C4-2B (cell line): ENCODE measurements at regions not wholly inside any gene's neighbourhood (a gene's known extent, or its start where the extent isn't known, plus 50 kb on each side); places are given as distances from the start of the nearest gene placed in this dataset.

Source experiments
- CTCF ChIP-seq: fragments of 450-650 bp; conservative IDR thresholded peaks from 2 replicates; pipeline ENCODE4 v1.5.1; 2017; ENCODE audit warnings: mild to moderate bottlenecking
- ZFX ChIP-seq: fragments of 450-650 bp; IDR thresholded peaks from 2 replicates; pipeline ENCODE4 v1.6.1; 2017

DNA sequence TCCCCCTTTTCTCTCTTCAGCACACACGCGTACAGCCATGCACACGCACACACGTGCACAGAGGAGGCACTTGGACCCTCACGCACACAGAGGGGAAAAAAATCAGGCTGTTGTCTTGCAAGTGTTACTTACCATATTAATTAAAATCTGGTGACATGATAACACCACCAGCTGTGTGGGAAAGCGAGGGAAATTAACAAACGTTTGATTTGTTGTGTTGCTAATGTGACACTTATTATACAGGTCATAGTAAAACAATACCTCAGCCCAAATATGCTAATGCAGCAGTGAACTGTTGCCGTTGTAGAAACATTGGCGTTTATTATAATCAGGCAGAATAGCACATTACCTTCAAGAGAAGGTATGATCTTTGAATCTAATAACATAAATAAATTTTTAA, 211.7 kb downstream of the TEX29 start:
- no peak for TF ChIP-seq CTCF
- TF ChIP-seq ZFX, result no peak
